ENCODE measurements at regions not wholly inside any gene's neighbourhood (a gene's known extent, or its start where the extent isn't known, plus 50 kb on each side); places are given as distances from the start of the nearest gene placed in this dataset.

- TF ChIP-seq, protein P1, sequence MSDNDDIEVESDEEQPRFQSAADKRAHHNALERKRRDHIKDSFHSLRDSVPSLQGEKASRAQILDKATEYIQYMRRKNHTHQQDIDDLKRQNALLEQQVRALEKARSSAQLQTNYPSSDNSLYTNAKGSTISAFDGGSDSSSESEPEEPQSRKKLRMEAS (IDR thresholded peaks at IDR 0.05): no peak
- TF ChIP-seq, protein P2, sequence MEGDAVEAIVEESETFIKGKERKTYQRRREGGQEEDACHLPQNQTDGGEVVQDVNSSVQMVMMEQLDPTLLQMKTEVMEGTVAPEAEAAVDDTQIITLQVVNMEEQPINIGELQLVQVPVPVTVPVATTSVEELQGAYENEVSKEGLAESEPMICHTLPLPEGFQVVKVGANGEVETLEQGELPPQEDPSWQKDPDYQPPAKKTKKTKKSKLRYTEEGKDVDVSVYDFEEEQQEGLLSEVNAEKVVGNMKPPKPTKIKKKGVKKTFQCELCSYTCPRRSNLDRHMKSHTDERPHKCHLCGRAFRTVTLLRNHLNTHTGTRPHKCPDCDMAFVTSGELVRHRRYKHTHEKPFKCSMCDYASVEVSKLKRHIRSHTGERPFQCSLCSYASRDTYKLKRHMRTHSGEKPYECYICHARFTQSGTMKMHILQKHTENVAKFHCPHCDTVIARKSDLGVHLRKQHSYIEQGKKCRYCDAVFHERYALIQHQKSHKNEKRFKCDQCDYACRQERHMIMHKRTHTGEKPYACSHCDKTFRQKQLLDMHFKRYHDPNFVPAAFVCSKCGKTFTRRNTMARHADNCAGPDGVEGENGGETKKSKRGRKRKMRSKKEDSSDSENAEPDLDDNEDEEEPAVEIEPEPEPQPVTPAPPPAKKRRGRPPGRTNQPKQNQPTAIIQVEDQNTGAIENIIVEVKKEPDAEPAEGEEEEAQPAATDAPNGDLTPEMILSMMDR (IDR thresholded peaks at IDR 0.05; ENCODE audit: low read depth, low read length, missing input control): no peak
- TF ChIP-seq, protein P3, sequence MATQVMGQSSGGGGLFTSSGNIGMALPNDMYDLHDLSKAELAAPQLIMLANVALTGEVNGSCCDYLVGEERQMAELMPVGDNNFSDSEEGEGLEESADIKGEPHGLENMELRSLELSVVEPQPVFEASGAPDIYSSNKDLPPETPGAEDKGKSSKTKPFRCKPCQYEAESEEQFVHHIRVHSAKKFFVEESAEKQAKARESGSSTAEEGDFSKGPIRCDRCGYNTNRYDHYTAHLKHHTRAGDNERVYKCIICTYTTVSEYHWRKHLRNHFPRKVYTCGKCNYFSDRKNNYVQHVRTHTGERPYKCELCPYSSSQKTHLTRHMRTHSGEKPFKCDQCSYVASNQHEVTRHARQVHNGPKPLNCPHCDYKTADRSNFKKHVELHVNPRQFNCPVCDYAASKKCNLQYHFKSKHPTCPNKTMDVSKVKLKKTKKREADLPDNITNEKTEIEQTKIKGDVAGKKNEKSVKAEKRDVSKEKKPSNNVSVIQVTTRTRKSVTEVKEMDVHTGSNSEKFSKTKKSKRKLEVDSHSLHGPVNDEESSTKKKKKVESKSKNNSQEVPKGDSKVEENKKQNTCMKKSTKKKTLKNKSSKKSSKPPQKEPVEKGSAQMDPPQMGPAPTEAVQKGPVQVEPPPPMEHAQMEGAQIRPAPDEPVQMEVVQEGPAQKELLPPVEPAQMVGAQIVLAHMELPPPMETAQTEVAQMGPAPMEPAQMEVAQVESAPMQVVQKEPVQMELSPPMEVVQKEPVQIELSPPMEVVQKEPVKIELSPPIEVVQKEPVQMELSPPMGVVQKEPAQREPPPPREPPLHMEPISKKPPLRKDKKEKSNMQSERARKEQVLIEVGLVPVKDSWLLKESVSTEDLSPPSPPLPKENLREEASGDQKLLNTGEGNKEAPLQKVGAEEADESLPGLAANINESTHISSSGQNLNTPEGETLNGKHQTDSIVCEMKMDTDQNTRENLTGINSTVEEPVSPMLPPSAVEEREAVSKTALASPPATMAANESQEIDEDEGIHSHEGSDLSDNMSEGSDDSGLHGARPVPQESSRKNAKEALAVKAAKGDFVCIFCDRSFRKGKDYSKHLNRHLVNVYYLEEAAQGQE (IDR thresholded peaks at IDR 0.05): no peak
- no peak for TF ChIP-seq TAF1 (conservative IDR thresholded peaks at IDR 0.05)
- TF ChIP-seq SP1 (IDR thresholded peaks at IDR 0.05): no peak
- TF ChIP-seq NR2F2 (IDR thresholded peaks at IDR 0.05): no peak
- TF ChIP-seq, protein P4, sequence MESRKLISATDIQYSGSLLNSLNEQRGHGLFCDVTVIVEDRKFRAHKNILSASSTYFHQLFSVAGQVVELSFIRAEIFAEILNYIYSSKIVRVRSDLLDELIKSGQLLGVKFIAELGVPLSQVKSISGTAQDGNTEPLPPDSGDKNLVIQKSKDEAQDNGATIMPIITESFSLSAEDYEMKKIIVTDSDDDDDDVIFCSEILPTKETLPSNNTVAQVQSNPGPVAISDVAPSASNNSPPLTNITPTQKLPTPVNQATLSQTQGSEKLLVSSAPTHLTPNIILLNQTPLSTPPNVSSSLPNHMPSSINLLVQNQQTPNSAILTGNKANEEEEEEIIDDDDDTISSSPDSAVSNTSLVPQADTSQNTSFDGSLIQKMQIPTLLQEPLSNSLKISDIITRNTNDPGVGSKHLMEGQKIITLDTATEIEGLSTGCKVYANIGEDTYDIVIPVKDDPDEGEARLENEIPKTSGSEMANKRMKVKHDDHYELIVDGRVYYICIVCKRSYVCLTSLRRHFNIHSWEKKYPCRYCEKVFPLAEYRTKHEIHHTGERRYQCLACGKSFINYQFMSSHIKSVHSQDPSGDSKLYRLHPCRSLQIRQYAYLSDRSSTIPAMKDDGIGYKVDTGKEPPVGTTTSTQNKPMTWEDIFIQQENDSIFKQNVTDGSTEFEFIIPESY (IDR thresholded peaks at IDR 0.05): no peak
- TF ChIP-seq ATF3 (IDR thresholded peaks at IDR 0.05): no peak
- TF ChIP-seq HNF4G (IDR thresholded peaks at IDR 0.05): no peak
- TF ChIP-seq FOXA1 (IDR thresholded peaks at IDR 0.05): no peak
- no peak for TF ChIP-seq FOXA2 (IDR thresholded peaks at IDR 0.05)
- no peak for TF ChIP-seq YY1 (IDR thresholded peaks at IDR 0.05)
- no peak for TF ChIP-seq GABPA (IDR thresholded peaks at IDR 0.05 in 1 of 2, conservative IDR thresholded peaks at IDR 0.05 in 1 of 2)
Measured at GRCh38 chr13:90947976-90948375, 399.5 kb upstream of the MIR17HG start.

Data from liver (tissue), 3 donors.